Type B pancreatic cell (in vitro differentiated cells): ENCODE measurements at regions not wholly inside any gene's neighbourhood (a gene's known extent, or its start where the extent isn't known, plus 50 kb on each side); places are given as distances from the start of the nearest gene placed in this dataset.

ENCODE experiments used
- DNase-seq: peaks from one replicate; pipeline ENCODE4 v3.0.0; 2021; ENCODE audit warnings: mixed read lengths; ENCODE audit not compliant: unreplicated experiment; ENCODE audit errors: extremely low spot score
- H3K27ac Mint-ChIP-seq: 2 replicates; pipeline ENCODE4 v1.8.0; 2021; ENCODE audit warnings: mild to moderate bottlenecking, mixed read lengths
- H3K27me3 Mint-ChIP-seq: 2 replicates; pipeline ENCODE4 v1.8.0; 2021; ENCODE audit warnings: mixed read lengths
- H3K36me3 Mint-ChIP-seq: 2 replicates; pipeline ENCODE4 v1.8.0; 2021; ENCODE audit warnings: mixed read lengths
- H3K4me1 Mint-ChIP-seq: one replicate; pipeline ENCODE4 v1.8.0; 2021; ENCODE audit warnings: mixed read lengths; ENCODE audit not compliant: unreplicated experiment
- H3K4me3 Mint-ChIP-seq: 2 replicates; pipeline ENCODE4 v1.8.0; 2021; ENCODE audit warnings: mild to moderate bottlenecking, mixed read lengths
- H3K9me3 Mint-ChIP-seq: 2 replicates; pipeline ENCODE4 v1.8.0; 2021; ENCODE audit warnings: mixed read lengths
- TF ChIP-seq, protein P1 (sequence below): fragments of 200-600 bp; sonication (generic); conservative IDR thresholded peaks from 2 replicates; pipeline ENCODE4 v1.5.0; 2021; ENCODE audit warnings: antibody characterized with exemption, mild to moderate bottlenecking

- H3K9me3 Mint-ChIP-seq, result no peaks in the 10 kb centered on the region
- DNase-seq, result no peak
- no peak overlapping the region for H3K27ac Mint-ChIP-seq
- TF ChIP-seq, protein P1, sequence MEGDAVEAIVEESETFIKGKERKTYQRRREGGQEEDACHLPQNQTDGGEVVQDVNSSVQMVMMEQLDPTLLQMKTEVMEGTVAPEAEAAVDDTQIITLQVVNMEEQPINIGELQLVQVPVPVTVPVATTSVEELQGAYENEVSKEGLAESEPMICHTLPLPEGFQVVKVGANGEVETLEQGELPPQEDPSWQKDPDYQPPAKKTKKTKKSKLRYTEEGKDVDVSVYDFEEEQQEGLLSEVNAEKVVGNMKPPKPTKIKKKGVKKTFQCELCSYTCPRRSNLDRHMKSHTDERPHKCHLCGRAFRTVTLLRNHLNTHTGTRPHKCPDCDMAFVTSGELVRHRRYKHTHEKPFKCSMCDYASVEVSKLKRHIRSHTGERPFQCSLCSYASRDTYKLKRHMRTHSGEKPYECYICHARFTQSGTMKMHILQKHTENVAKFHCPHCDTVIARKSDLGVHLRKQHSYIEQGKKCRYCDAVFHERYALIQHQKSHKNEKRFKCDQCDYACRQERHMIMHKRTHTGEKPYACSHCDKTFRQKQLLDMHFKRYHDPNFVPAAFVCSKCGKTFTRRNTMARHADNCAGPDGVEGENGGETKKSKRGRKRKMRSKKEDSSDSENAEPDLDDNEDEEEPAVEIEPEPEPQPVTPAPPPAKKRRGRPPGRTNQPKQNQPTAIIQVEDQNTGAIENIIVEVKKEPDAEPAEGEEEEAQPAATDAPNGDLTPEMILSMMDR, result no peak
- H3K36me3 Mint-ChIP-seq, result no peaks in the 10 kb centered on the region
- peaks cover 33% of the 10 kb centered on the region for H3K4me1 Mint-ChIP-seq
- H3K4me3 Mint-ChIP-seq, result no peak overlapping the region
- peaks cover 3% of the 10 kb centered on the region for H3K27me3 Mint-ChIP-seq
These were observed 128.7 kb downstream of the PALM2AKAP2 start for GRCh38 chr9:109908459-109909390.

DNA sequence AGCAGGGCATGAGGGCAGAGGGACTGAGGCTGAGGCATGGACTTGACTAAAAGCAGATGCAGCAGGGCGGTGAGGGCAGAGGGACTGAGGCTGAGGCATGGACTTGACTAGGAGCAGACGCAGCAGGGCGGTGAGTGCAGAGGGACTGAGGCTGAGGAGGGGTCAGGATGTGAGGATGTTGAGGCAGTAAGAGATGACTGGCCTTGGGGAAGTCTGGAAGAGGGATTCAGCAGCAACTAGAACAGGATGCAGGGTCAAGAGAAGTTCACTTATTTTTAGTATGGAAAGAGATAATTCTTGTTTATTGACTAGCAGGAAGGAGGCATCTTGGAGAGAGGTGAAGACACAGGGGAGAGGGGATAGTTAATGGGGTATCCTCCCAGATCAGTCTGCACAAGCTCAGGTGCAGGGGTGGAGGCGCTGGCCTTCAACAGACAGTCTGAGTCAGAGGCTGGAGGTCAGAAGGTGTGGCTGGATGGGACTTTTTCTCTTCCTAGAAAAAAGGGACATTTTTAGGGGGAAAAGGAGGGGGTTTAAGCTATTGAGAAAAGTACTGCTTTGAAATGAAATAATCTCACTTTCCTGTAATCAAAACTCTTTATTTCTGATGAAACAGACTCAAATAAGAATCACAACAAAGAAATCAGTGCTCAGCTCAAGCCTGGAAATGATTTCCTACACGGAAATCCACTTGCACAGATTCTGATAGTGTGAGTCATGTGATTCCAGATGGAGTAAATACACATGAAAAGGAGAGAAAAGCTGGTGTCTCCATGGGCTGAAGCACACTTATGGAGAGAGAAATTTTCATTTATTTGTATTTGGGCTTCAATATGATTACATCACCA lies 130.9 kb downstream of the PALM2AKAP2 start:
- no peaks in the 10 kb centered on the region for H3K36me3 Mint-ChIP-seq

DNA sequence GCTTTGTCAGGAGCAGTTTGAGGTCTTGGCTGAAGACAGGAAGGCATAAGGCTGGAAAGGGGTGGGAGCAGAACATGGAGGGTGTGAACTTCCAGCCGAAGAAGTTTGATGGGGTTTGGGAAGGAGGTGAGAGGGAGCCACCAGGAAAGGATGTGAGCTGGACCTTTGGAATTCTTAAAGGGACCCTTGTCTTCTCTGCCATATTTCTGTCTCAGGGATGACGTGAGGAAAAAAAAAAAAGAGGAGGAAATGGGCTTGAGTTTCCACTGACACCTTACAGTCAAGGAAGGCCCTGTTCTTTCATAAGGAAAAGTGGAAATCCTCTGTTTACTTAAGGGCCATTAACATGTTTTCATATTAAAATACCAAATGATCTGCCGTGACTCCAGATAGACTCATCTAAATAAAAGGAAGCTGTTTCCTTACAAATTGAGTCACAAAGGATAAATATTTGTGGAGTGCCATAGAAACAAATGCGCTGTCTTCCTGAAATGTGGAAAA lies 132.1 kb downstream of the PALM2AKAP2 start:
- DNase-seq, result no peak
- Mint-ChIP-seq H3K27ac (no peak overlapping the region), H3K4me1 (peaks cover 12% of the 10 kb centered on the region), H3K9me3 (no peaks in the 10 kb centered on the region), H3K36me3 (no peaks in the 10 kb centered on the region), H3K4me3 (no peak overlapping the region), H3K27me3 (no peaks in the 10 kb centered on the region)
- TF ChIP-seq, protein P1, result no peak

More for the DNA sequence above, 130.9 kb downstream of the PALM2AKAP2 start:
- Mint-ChIP-seq H3K27ac (no peak overlapping the region), H3K4me3 (no peak overlapping the region), H3K27me3 (peaks cover 3% of the 10 kb centered on the region), H3K4me1 (peaks cover 19% of the 10 kb centered on the region), H3K9me3 (no peaks in the 10 kb centered on the region)
- TF ChIP-seq, protein P1, result no peak
- no peak for DNase-seq

DNA sequence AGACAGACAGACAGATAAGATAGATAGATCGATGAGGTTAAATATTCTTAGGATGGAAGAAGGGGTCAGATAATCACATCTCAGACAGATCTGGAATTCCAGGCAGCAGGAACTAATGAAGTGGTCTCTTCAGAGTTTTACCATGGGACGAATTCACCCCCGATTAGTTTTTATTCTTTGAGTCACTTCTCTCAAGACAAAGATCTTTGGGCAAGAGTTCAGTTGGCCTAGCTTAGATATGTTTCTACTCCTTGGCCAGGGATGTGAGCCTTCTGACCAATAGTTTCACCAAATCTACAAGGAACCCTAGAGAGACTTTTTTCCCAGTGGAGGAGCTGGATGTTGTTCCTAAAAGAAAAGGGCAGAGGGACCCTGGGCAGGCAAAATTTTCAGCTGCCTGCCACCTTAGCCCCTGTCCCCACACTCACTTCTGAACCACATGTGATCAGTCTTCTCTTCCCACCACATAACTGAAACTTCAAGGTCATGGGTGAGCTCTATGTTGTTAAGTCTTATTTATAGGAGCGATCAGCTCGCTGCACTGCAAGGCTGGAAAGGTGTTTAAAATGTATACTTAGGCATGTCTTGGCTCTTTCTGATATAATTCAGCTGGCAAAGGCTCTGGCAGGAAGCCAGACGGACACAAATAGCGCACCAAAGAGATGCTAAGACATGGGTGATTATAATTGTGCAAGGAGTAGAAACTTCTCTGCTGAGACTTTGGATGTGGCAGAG lies 132.9 kb downstream of the PALM2AKAP2 start:
- no peak overlapping the region for H3K4me3 Mint-ChIP-seq
- TF ChIP-seq, protein P1, result no peak
- H3K27me3 Mint-ChIP-seq, result no peaks in the 10 kb centered on the region
- H3K4me1 Mint-ChIP-seq, result peaks cover 6% of the 10 kb centered on the region
- no peaks in the 10 kb centered on the region for H3K9me3 Mint-ChIP-seq
- no peaks in the 10 kb centered on the region for H3K36me3 Mint-ChIP-seq
- no peak for DNase-seq
- H3K27ac Mint-ChIP-seq, result no peak overlapping the region

GRCh38 chr9:109913461-109913810 lies 133.4 kb downstream of the PALM2AKAP2 start:
- no peaks in the 10 kb centered on the region for H3K36me3 Mint-ChIP-seq
- no peaks in the 10 kb centered on the region for H3K9me3 Mint-ChIP-seq
- TF ChIP-seq, protein P1, result no peak
- H3K4me1 Mint-ChIP-seq, result peaks cover 10% of the 10 kb centered on the region
- no peak overlapping the region for H3K27ac Mint-ChIP-seq
- no peak for DNase-seq
- H3K4me3 Mint-ChIP-seq, result no peak overlapping the region
- no peaks in the 10 kb centered on the region for H3K27me3 Mint-ChIP-seq
